H9 (cell line): ENCODE measurements at regions not wholly inside any gene's neighbourhood (a gene's known extent, or its start where the extent isn't known, plus 50 kb on each side); places are given as distances from the start of the nearest gene placed in this dataset.

Experiments
- DNase-seq: peaks from one replicate; pipeline ENCODE4 v3.0.0-alpha.2; 2017
- H2AFZ ChIP-seq: one replicate; pipeline ENCODE4 v1.6.1; 2013; ENCODE audit warnings: mild to moderate bottlenecking, low read length, control low read depth, moderate library complexity
- H2AK5ac ChIP-seq: 2 replicates; pipeline ENCODE4 v1.6.1; 2013; ENCODE audit warnings: low read length, control low read depth, mixed read lengths; ENCODE audit not compliant: insufficient read length
- H2BK120ac ChIP-seq: one replicate; pipeline ENCODE4 v1.6.1; 2013; ENCODE audit warnings: low read depth, mild to moderate bottlenecking, low read length, control low read depth, inconsistent platforms; ENCODE audit not compliant: poor library complexity, severe bottlenecking
- H2BK12ac ChIP-seq: 2 replicates; pipeline ENCODE4 v1.6.1; 2013; ENCODE audit warnings: low read length, control low read depth, mixed read lengths, low read depth; ENCODE audit not compliant: insufficient read length
- H2BK15ac ChIP-seq: 2 replicates; pipeline ENCODE4 v1.6.1; 2013; ENCODE audit warnings: low read depth, low read length, control low read depth
- H2BK20ac ChIP-seq: one replicate; pipeline ENCODE4 v1.6.1; 2013; ENCODE audit warnings: low read depth, mild to moderate bottlenecking, low read length, control low read depth, inconsistent platforms; ENCODE audit not compliant: poor library complexity, severe bottlenecking
- H2BK5ac ChIP-seq: 2 replicates; pipeline ENCODE4 v1.6.1; 2013; ENCODE audit warnings: low read length, control low read depth, mixed read lengths; ENCODE audit not compliant: insufficient read length
- H3K14ac ChIP-seq: 2 replicates; pipeline ENCODE4 v1.6.1; 2013; ENCODE audit warnings: low read length, control low read depth; ENCODE audit not compliant: insufficient read depth
- H3K18ac ChIP-seq: 2 replicates; pipeline ENCODE4 v1.6.1; 2013; ENCODE audit warnings: low read depth, mild to moderate bottlenecking, mixed read lengths, low read length, control low read depth; ENCODE audit not compliant: insufficient read length
- H3K23ac ChIP-seq: 2 replicates; pipeline ENCODE4 v1.6.1; 2013; ENCODE audit warnings: low read length, control low read depth, mixed read lengths, low read depth; ENCODE audit not compliant: insufficient read length
- H3K23me2 ChIP-seq: 2 replicates; pipeline ENCODE4 v1.6.1; 2013; ENCODE audit warnings: low read depth, mild to moderate bottlenecking, mixed read lengths, low read length, control low read depth; ENCODE audit not compliant: insufficient read length, poor library complexity, severe bottlenecking
- H3K27ac ChIP-seq: 2 replicates; pipeline ENCODE4 v1.5.1; 2013; ENCODE audit warnings: low read length, control low read depth, mixed read lengths, low read depth; ENCODE audit not compliant: insufficient read length
- H3K27me3 ChIP-seq: 2 replicates; pipeline ENCODE4 v1.6.1; 2013; ENCODE audit warnings: low read length, control low read depth, inconsistent platforms; ENCODE audit not compliant: insufficient read depth
- H3K4ac ChIP-seq: 2 replicates; pipeline ENCODE4 v1.6.1; 2013; ENCODE audit warnings: low read depth, mild to moderate bottlenecking, control low read depth, inconsistent platforms, low read length, moderate library complexity
- H3K4me1 ChIP-seq: 2 replicates; pipeline ENCODE4 v1.6.1; 2013; ENCODE audit warnings: low read length, control low read depth, inconsistent platforms; ENCODE audit not compliant: insufficient read depth
- H3K4me2 ChIP-seq: 2 replicates; pipeline ENCODE4 v1.6.1; 2013; ENCODE audit warnings: low read length, control low read depth, mixed read lengths; ENCODE audit not compliant: insufficient read length, insufficient read depth
- H3K56ac ChIP-seq: 2 replicates; pipeline ENCODE4 v1.6.1; 2013; ENCODE audit warnings: low read depth, mild to moderate bottlenecking, mixed read lengths, low read length, control low read depth; ENCODE audit not compliant: insufficient read length
- H3K79me1 ChIP-seq: 2 replicates; pipeline ENCODE4 v1.6.1; 2013; ENCODE audit warnings: low read depth, mild to moderate bottlenecking, moderate library complexity, low read length, control low read depth, inconsistent platforms; ENCODE audit not compliant: insufficient read depth, poor library complexity, severe bottlenecking
- H3K79me2 ChIP-seq: 2 replicates; pipeline ENCODE4 v1.6.1; 2013; ENCODE audit warnings: low read length, control low read depth, inconsistent platforms; ENCODE audit not compliant: insufficient read depth
- H3K9ac ChIP-seq: 2 replicates; pipeline ENCODE4 v1.6.1; 2013; ENCODE audit warnings: low read length, control low read depth, mixed read lengths; ENCODE audit not compliant: insufficient read length; ENCODE audit errors: extremely low read depth
- H3K9me3 ChIP-seq: one replicate; pipeline ENCODE4 v1.6.1; 2013; ENCODE audit warnings: low read depth, low read length, inconsistent platforms; ENCODE audit not compliant: control insufficient read depth
- H3T11ph ChIP-seq: one replicate; pipeline ENCODE4 v1.6.1; 2013; ENCODE audit warnings: mild to moderate bottlenecking, low read length, control low read depth, inconsistent platforms
- H4K20me1 ChIP-seq: one replicate; pipeline ENCODE4 v1.6.1; 2013; ENCODE audit not compliant: control insufficient read depth, insufficient read length, insufficient read depth
- H4K5ac ChIP-seq: 2 replicates; pipeline ENCODE4 v1.6.1; 2013; ENCODE audit warnings: low read depth, mild to moderate bottlenecking, mixed read lengths, low read length, control low read depth; ENCODE audit not compliant: insufficient read length
- H4K8ac ChIP-seq: replicated peaks from 2 replicates; pipeline ENCODE4 v1.6.1; 2013; ENCODE audit warnings: low read length, control low read depth, mixed read lengths, low read depth; ENCODE audit not compliant: insufficient read length
- H4K91ac ChIP-seq: 2 replicates; pipeline ENCODE4 v1.6.1; 2013; ENCODE audit warnings: low read depth, mild to moderate bottlenecking, moderate library complexity, mixed read lengths, low read length, control low read depth; ENCODE audit not compliant: insufficient read length
- H3K27ac Mint-ChIP-seq, 3 experiments: 2 replicates in 2 of 3; 3 replicates in 1 of 3; pipeline ENCODE4 v1.8.0; 2020 to 2021; ENCODE audit warnings: mixed read lengths in 3 of 3, mild to moderate bottlenecking in 1 of 3, moderate library complexity in 1 of 3
- H3K27me3 Mint-ChIP-seq: 2 replicates; pipeline ENCODE4 v1.8.0; 2021; ENCODE audit warnings: low read depth, mild to moderate bottlenecking, moderate library complexity, mixed read lengths
- H3K36me3 Mint-ChIP-seq, 3 experiments: 2 replicates in 2 of 3; 3 replicates in 1 of 3; pipeline ENCODE4 v1.8.0; 2020 to 2021; ENCODE audit warnings: low read depth in 3 of 3, mixed read lengths in 3 of 3; ENCODE audit not compliant: insufficient read depth in 1 of 3
- H3K4me1 Mint-ChIP-seq, 2 experiments: 2 replicates each; pipeline ENCODE4 v1.8.0; 2020; ENCODE audit warnings: mixed read lengths in 2 of 2
- H3K4me3 Mint-ChIP-seq, 2 experiments: 2 replicates in 1 of 2; 3 replicates in 1 of 2; pipeline ENCODE4 v1.8.0; 2020 to 2021; ENCODE audit warnings: mild to moderate bottlenecking in 2 of 2, mixed read lengths in 2 of 2, moderate library complexity in 1 of 2
- H3K9me3 Mint-ChIP-seq, 2 experiments: 2 replicates in 1 of 2; 3 replicates in 1 of 2; pipeline ENCODE4 v1.8.0; 2020; ENCODE audit warnings: mild to moderate bottlenecking in 2 of 2, mixed read lengths in 2 of 2, moderate library complexity in 1 of 2
- CTCF ChIP-seq: fragments of 200-600 bp; sonication (generic); conservative IDR thresholded peaks from 3 replicates; pipeline ENCODE4 v1.8.0; 2021; ENCODE audit warnings: antibody characterized with exemption, mild to moderate bottlenecking
- WGBS: extraction: QIAGEN DNeasy Blood & Tissue Kit; methylation state at CpG from one replicate; pipeline ENCODE4 v1.1.7; 2013; ENCODE audit warnings: missing lambda C conversion rate, low lambda C conversion rate, mixed read lengths; ENCODE audit not compliant: insufficient read length; ENCODE audit errors: extremely low coverage; 5-methylcytosine and 5-hydroxymethylcytosine counted together

GRCh38 chr6:21413428-21413827, 180.1 kb upstream of the SOX4 start:
- Histone ChIP-seq H2BK15ac (no peak overlapping the region), H4K20me1 (no peaks in the 10 kb centered on the region), H2AFZ (no peak overlapping the region), H3K56ac (no peak overlapping the region), H3K27ac (no peak overlapping the region), H3K9me3 (no peaks in the 10 kb centered on the region), H3K14ac (no peak overlapping the region), H3T11ph (no peak overlapping the region), H3K9ac (no peak overlapping the region), H3K79me2 (no peaks in the 10 kb centered on the region), H2BK120ac (no peak overlapping the region), H4K5ac (no peak overlapping the region), H4K8ac (no peak overlapping the region), H2BK5ac (no peak overlapping the region), H3K23me2 (no peaks in the 10 kb centered on the region), H2BK20ac (no peak overlapping the region), H3K27me3 (no peaks in the 10 kb centered on the region), H2AK5ac (no peak overlapping the region), H4K91ac (no peak overlapping the region), H3K4me1 (no peaks in the 10 kb centered on the region), H3K4ac (no peak overlapping the region), H3K79me1 (no peaks in the 10 kb centered on the region), H2BK12ac (no peak overlapping the region), H3K18ac (no peak overlapping the region), H3K4me2 (no peak overlapping the region), H3K23ac (no peak overlapping the region)
- no peak overlapping the region for H3K4me3 Mint-ChIP-seq
- DNase-seq, result no peak
- no peak overlapping the region for H3K27ac Mint-ChIP-seq
- WGBS, result no CpG with 5 or more reads among the region's 1 CpG
- no peaks in the 10 kb centered on the region for H3K27me3 Mint-ChIP-seq
- H3K9me3 Mint-ChIP-seq, result peaks cover 0 to 3% of the 10 kb centered on the region in 2 experiments; a peak in 1 of 5 replicates
- H3K4me1 Mint-ChIP-seq, result peaks cover 3 to 4% of the 10 kb centered on the region in 2 experiments; a peak in 2 of 4 replicates
- H3K36me3 Mint-ChIP-seq, result no peaks in the 10 kb centered on the region
- no peak for TF ChIP-seq CTCF
